Panc1 (cell line): ENCODE measurements at regions not wholly inside any gene's neighbourhood (a gene's known extent, or its start where the extent isn't known, plus 50 kb on each side); places are given as distances from the start of the nearest gene placed in this dataset.

ENCODE experiments used
- TF ChIP-seq, protein P1 (sequence below), 2 experiments: IDR thresholded peaks; 2 replicates each; pipeline ENCODE4 v1.6.1; 2011 to 2012; ENCODE audit warnings: low read depth in 2 of 2, control low read depth in 1 of 2, low read length in 1 of 2, mild to moderate bottlenecking in 1 of 2, moderate library complexity in 1 of 2; ENCODE audit not compliant: insufficient read depth in 1 of 2
- TF ChIP-seq, protein P2 (sequence below): fragments of 450-650 bp; IDR thresholded peaks from 2 replicates; pipeline ENCODE4 v1.5.1; 2017; ENCODE audit warnings: mild to moderate bottlenecking

DNA sequence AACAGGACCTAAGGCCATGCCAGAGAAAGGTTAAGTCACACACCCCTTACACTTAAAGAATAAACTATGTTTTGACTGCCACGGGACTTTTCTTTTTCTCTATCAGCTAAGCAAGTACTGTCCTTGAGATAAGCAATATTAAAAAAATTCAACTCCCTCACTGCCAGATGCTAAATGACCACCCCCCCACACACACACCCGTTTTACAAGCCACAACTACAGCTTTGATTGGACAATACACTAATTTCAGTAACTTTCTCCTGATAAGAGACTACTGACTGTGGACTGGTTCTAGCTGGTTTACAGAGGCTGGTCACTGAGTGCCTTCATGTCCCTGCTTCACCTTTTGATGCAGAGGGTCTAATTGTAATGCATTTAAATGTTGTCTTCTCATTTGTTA is 63.9 kb upstream of the HOPX start:
- TF ChIP-seq, protein P1, sequence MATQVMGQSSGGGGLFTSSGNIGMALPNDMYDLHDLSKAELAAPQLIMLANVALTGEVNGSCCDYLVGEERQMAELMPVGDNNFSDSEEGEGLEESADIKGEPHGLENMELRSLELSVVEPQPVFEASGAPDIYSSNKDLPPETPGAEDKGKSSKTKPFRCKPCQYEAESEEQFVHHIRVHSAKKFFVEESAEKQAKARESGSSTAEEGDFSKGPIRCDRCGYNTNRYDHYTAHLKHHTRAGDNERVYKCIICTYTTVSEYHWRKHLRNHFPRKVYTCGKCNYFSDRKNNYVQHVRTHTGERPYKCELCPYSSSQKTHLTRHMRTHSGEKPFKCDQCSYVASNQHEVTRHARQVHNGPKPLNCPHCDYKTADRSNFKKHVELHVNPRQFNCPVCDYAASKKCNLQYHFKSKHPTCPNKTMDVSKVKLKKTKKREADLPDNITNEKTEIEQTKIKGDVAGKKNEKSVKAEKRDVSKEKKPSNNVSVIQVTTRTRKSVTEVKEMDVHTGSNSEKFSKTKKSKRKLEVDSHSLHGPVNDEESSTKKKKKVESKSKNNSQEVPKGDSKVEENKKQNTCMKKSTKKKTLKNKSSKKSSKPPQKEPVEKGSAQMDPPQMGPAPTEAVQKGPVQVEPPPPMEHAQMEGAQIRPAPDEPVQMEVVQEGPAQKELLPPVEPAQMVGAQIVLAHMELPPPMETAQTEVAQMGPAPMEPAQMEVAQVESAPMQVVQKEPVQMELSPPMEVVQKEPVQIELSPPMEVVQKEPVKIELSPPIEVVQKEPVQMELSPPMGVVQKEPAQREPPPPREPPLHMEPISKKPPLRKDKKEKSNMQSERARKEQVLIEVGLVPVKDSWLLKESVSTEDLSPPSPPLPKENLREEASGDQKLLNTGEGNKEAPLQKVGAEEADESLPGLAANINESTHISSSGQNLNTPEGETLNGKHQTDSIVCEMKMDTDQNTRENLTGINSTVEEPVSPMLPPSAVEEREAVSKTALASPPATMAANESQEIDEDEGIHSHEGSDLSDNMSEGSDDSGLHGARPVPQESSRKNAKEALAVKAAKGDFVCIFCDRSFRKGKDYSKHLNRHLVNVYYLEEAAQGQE (IDR thresholded peaks at IDR 0.05; ENCODE audit: insufficient read depth in 1 of 2, low read depth in 2 of 2, low read length in 1 of 2) = no peak
- TF ChIP-seq, protein P2, sequence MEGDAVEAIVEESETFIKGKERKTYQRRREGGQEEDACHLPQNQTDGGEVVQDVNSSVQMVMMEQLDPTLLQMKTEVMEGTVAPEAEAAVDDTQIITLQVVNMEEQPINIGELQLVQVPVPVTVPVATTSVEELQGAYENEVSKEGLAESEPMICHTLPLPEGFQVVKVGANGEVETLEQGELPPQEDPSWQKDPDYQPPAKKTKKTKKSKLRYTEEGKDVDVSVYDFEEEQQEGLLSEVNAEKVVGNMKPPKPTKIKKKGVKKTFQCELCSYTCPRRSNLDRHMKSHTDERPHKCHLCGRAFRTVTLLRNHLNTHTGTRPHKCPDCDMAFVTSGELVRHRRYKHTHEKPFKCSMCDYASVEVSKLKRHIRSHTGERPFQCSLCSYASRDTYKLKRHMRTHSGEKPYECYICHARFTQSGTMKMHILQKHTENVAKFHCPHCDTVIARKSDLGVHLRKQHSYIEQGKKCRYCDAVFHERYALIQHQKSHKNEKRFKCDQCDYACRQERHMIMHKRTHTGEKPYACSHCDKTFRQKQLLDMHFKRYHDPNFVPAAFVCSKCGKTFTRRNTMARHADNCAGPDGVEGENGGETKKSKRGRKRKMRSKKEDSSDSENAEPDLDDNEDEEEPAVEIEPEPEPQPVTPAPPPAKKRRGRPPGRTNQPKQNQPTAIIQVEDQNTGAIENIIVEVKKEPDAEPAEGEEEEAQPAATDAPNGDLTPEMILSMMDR = no peak
